ENCODE measurements at regions not wholly inside any gene's neighbourhood (a gene's known extent, or its start where the extent isn't known, plus 50 kb on each side); places are given as distances from the start of the nearest gene placed in this dataset.

GRCh38 chr3:95464346-95464745, 1350.0 kb upstream of the EPHA6 start:
- 0 to 67% (median 42%) methylated on average over 1 of the region's 1 CpG for WGBS, 4 donors
- Histone ChIP-seq H3K9me3 (replicated peaks in 1 of 3) (no peaks in the 10 kb centered on the region), H3K27me3 (no peaks in the 10 kb centered on the region), H3K4me1 (replicated peaks in 1 of 2) (no peaks in the 10 kb centered on the region), H3K27ac (no peak overlapping the region), H3K36me3 (replicated peaks in 1 of 2) (no peaks in the 10 kb centered on the region), H3K4me3 (no peak overlapping the region)
- intact Hi-C loops (cut with DNase I): no loop called here
- no peak for TF ChIP-seq POLR2A (IDR thresholded peaks at IDR 0.05)
- TF ChIP-seq, protein P1, sequence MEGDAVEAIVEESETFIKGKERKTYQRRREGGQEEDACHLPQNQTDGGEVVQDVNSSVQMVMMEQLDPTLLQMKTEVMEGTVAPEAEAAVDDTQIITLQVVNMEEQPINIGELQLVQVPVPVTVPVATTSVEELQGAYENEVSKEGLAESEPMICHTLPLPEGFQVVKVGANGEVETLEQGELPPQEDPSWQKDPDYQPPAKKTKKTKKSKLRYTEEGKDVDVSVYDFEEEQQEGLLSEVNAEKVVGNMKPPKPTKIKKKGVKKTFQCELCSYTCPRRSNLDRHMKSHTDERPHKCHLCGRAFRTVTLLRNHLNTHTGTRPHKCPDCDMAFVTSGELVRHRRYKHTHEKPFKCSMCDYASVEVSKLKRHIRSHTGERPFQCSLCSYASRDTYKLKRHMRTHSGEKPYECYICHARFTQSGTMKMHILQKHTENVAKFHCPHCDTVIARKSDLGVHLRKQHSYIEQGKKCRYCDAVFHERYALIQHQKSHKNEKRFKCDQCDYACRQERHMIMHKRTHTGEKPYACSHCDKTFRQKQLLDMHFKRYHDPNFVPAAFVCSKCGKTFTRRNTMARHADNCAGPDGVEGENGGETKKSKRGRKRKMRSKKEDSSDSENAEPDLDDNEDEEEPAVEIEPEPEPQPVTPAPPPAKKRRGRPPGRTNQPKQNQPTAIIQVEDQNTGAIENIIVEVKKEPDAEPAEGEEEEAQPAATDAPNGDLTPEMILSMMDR (IDR thresholded peaks at IDR 0.05): no peak
- DNase-seq: no peak

GRCh38 chr3:95468331-95468730, 1346.1 kb upstream of the EPHA6 start:
- DNase-seq: no peak
- Histone ChIP-seq H3K9me3 (replicated peaks in 1 of 3) (peaks cover 0 to 4% (median 0%) of the 10 kb centered on the region in 3 donors), H3K4me3 (no peak overlapping the region), H3K36me3 (replicated peaks in 1 of 2) (no peaks in the 10 kb centered on the region), H3K27me3 (no peaks in the 10 kb centered on the region), H3K27ac (no peak overlapping the region), H3K4me1 (replicated peaks in 1 of 2) (no peaks in the 10 kb centered on the region)
- intact Hi-C loops (cut with DNase I): no loop called here
- 68 to 82% (median 70%) methylated on average over 2 of the region's 2 CpGs for WGBS, 4 donors
- no peak for TF ChIP-seq POLR2A (IDR thresholded peaks at IDR 0.05)
- TF ChIP-seq, protein P1 (IDR thresholded peaks at IDR 0.05): no peak

DNA sequence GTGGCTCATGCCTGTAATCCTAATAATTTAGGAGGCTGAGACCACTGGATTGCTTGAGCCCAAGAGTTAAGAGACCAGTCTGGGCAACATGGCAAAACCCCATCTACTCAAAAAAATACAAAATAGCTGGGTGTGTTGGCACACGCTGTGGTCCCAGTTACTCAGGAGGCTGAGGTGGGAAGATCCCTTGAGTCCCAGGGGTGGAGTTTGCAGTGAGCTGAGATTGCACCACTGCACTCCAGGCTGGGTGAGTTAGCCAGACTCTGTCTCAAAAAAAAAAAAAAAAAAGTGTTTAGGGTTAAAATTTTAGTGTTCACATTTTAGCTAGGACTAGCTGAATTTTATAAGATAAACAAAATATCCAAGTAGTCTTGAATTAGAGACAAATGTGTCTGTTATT, 1340.1 kb upstream of the EPHA6 start:
- Histone ChIP-seq H3K4me1 (replicated peaks in 1 of 2) (no peaks in the 10 kb centered on the region), H3K36me3 (replicated peaks in 1 of 2) (no peaks in the 10 kb centered on the region), H3K27ac (no peak overlapping the region), H3K4me3 (no peak overlapping the region), H3K9me3 (replicated peaks in 1 of 3) (peaks cover 0 to 4% (median 0%) of the 10 kb centered on the region in 3 donors), H3K27me3 (no peaks in the 10 kb centered on the region)
- WGBS, 4 donors: 63 to 79% (median 65%) methylated on average over 1 of the region's 1 CpG
- no peak for DNase-seq
- intact Hi-C loops (cut with DNase I): no loop called here
- TF ChIP-seq, protein P1 (IDR thresholded peaks at IDR 0.05): no peak
- TF ChIP-seq POLR2A (IDR thresholded peaks at IDR 0.05): no peak

DNA sequence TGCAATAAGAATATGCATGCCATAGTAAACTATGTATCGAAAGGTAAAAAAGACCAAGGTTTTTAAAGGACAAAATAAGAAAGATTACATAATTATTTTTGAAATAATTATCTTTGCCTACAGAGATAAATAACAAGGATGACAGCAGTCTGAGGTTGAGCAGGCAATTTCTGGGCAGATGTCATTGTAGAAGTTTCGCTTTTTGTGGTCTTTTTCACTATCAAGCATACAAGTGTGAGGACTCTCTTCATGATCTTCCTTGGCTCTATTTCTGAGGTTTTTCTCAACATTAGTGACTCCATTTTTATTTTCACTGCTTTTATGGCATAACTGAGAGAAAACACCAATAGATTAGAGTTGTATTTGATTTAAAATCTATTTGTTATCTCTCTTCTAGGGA, 1337.9 kb upstream of the EPHA6 start:
- Histone ChIP-seq H3K36me3 (replicated peaks in 1 of 2) (no peaks in the 10 kb centered on the region), H3K27ac (no peak overlapping the region), H3K9me3 (replicated peaks in 1 of 3) (peaks cover 0 to 4% (median 0%) of the 10 kb centered on the region in 3 donors), H3K4me3 (no peak overlapping the region), H3K27me3 (no peaks in the 10 kb centered on the region), H3K4me1 (replicated peaks in 1 of 2) (no peaks in the 10 kb centered on the region)
- 45 to 91% (median 83%) methylated on average over 2 of the region's 2 CpGs for WGBS, 4 donors
- intact Hi-C loops (cut with DNase I): no loop called here
- TF ChIP-seq, protein P1 (IDR thresholded peaks at IDR 0.05): no peak
- no peak for TF ChIP-seq POLR2A (IDR thresholded peaks at IDR 0.05)
- no peak for DNase-seq
